Inferior parietal cortex (tissue), 1 donor: ENCODE measurements at regions not wholly inside any gene's neighbourhood (a gene's known extent, or its start where the extent isn't known, plus 50 kb on each side); places are given as distances from the start of the nearest gene placed in this dataset.
"Not testable (repeated sequence)": the region's sequence is repeated elsewhere in the genome, so short reads cannot be mapped to it uniquely, and the experiment has no call there.

ENCODE experiments used
- DNase-seq: peaks from one replicate; pipeline ENCODE4 v3.0.0-alpha.2; 2016; ENCODE audit errors: extremely low spot score

DNA sequence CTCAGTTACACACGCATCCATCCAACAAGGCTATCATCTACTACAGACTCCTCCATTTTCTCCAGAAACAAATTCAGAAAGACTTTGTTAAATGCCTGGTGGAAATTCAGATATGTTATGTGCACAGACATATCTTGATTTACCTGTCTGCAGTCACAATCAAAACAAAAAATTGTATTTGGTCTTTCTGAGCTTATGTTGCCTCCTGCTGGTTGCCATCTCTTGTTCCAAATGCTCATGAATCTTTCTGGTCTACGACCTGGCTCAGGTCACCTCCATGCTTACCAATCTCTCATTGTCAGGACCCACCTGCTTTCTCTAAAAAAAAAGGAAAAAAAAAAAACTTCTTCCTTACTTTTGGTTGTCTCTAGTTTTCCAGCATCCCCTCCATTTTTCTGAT, 169.2 kb upstream of the PLXNC1 start:
- DNase-seq: no peak

DNA sequence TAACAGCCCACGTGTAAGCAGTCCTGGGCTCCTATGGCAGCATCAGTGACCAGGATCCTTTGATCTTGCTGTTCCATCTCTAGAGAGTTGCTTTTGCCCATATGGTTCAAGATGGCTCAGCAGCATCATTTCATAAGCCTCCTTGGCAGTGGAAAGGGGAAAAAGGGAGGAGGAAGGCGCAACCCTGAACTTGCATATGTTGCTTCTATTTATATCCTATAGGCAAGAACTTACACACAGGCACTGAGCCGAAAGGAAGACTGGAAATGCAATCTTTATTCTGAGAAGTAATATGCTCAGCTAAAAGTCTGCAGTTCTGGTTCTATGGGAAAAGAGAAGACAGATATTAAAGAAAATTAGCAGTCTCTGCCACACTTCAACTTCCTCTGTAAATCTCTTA, 167.7 kb upstream of the PLXNC1 start:
- DNase-seq: no peak

DNA sequence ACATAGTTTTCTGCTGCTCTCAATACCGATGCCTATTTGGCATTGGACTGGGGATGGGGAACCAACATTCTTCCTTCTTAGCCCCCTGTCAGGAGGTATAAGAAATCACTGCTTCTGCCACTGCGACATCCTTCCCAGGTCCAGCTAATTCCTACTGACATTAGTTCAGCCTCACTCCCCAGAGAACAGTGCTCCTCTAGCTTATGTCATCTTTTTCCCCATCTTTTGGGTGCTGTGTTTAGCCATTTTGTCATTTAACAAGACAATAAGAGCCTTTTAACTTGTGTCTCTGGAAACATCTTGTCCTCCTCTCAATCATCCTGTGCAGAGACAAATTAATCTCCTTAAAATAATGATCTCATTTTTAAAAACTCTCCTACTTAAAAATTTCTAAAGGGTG, 167.0 kb upstream of the PLXNC1 start:
- no peak for DNase-seq

DNA sequence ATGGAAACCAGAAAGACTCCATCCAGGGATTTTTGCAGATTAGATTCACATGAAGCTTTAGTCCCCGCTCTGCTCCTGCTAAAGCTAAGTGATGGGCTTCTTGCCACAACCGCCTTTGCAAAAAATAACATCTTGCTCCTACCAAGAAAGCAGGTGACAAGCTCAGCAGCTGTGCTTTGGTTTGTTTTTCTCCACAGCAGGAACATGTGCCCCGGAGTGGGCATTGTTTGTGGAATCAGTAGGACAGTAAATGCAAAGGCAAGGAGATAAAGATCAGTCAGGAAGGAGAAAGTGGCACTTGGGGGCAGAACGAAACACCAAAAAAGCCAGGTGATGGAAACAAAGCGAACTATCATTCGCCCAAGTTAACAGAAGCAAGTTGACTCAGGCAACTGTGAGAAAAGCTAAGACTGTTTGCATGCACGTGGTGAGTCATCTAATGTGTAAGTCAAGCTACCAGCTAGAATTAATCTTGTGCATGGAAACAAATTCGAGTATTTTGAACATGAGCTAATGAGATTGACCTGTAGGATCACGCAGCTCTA, 165.5 kb upstream of the PLXNC1 start:
- peak; percentile 58 for DNase-seq

DNA sequence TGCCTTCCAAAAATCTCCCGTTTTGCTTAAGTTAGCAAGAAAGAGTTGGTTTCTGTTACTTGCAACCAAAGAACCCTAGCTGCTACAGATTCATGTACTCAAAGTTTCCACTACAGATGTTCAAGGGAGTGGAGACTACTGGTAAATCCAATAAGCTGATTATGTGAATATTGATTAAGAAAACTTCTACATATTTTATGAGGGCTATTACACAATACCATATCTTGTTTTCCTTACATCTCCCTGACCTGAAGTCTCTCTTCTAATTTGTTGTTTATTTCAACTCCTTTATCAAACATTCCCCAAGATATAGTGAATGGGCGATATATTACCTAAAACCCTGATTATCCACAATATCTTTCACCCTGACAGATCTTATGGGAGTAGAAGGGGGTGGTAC, 164.4 kb upstream of the PLXNC1 start:
- DNase-seq: no peak

DNA sequence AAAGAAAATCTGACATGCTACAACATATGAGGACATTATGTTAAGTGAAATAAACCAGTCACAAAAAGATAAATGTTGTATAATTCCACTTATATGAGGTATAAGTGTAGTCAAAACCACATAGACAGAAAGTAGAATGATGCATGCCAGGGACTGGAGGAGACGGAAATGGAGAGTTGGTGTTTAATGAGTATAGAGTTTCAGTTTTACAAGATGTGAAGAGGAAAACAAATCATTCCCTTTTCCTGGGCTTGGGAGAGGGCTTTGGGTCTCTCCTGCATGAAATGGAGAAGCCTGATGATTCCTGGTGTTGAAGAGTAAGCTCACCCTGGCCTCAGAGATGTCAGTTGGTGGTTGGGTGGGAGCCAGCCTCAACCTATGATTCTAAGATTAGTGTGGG, 158.4 kb upstream of the PLXNC1 start:
- DNase-seq: no peak

DNA sequence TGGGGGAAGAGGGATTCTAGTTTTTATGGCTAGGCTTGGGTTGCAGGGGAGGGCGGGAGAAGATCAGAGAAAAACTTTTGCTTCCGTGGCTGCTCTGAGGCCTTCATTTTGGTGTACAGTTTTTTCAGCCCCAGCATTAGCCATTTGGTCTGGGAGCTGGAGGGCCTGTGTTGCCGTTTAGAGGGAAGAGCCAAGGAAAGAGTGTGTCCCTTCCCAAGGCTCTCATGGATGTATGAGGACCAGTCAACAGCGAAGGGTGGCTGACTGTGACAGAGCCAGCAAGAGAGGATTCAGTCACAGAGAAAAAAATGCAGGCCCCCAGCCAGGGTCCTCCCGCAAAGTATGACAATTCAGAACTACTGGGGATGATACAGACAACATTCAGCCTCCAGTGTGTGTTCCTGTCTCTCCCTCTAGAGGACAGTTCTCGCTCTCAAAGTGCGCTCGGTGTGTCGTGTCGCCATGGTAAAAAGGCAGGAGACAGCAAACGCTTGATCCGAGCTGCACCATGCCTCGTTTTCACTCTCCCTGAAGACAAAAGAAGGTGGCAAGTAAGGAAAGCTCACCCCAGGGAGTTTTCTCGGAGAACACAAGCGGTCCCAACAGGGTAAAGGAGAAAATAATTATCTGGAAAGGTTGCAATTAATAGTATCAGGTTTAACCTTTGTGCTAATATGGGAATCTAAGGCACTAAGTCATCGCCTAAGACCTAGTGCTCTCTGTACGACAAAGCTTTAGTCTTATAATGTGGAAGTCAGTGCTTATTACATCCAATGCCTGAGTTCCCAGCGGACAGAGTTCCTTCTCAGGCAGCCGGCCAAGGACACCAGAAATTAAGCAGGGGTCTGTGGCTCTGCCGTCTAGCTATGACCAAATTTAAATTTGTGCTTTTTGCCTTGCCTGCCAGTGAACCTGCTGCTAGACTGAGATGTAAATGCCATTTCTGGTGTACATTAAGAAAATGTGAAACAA, 157.3 kb upstream of the PLXNC1 start:
- DNase-seq: peak; percentile 79

DNA sequence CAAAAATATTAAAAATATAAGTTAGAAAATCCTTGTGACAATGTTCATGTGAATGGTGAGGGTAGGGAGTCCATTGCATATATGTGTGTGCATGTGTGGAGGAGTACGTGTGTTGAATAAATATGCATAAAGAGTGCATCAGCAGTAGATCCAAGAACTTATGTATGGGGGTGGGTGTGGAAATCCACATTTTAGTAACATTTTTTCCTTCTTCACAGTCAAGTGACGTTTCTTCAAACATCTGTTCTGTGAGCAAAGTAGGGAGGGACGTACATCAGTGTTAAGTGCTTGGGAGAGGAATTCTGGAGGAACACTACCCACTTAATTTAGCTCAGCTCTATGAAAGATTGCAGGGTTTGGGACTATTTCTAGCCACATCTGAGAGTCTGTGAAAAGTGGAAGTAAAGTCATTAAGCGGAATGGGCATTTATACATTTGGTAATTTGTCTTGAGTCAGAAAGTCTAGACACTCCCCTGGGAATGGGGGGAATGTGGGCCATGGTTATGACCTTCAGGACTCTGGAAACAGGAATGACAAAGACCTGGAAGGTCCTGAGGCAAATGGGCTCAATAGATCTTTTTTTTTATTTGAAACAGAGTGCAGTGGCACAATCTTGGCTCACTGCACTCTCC, 156.4 kb upstream of the PLXNC1 start:
- DNase-seq: peak; percentile 63

DNA sequence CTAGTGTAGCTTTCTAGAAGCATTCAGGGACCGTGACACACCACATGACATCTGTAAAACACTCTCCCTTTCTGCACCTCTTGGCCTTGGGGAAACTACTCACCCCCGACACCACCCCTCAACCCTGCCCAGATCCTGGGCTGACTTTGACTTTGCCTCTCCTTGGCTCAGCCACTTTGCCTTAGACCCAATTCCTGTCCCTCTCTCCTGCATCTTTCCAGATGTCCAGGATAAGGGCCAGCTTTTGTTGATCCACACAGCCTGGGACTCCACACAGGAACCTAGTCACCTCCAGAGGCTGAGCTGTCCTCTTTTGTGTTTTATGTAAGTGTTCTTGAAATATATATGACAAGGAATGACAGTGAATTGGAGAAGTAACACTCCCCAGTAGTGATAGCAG, 153.7 kb upstream of the PLXNC1 start:
- no peak for DNase-seq

DNA sequence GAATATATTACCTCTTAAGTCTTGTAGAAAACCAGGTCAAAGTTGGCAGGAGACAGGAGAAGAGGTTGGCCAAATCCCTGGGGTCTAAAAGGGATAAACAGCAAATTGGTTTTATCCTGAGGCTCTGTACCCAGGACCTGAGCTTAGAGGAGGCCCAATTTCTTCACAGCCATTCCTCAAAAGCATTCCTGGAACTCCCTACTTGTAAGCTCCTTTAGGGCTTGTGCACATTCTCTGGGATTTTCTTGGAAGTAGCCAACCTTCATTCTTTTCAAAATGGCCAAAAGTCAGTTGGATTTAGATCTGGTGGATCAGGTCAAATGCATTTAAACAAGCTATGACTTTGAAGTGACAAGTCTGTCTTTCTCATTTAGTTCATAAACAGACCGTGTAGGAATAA, 152.1 kb upstream of the PLXNC1 start:
- DNase-seq: no peak

DNA sequence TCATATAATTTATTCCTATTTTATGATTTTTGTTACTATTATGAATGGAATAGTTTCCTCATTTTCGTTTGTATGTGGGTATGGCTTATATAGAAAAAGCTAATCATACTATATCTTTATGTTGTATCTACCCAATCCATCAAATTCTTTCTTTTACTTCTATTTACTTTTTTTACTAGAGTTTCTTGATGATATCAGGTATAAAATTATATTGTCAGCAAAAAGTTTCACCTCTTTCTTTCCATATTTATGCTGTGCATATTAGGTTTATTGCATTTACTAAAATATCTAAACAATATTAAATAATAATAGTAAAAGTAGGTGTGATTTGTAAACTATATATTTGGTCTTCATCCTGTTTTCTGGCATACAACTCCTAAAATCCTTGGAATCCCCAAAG, 146.7 kb upstream of the PLXNC1 start:
- no peak for DNase-seq

DNA sequence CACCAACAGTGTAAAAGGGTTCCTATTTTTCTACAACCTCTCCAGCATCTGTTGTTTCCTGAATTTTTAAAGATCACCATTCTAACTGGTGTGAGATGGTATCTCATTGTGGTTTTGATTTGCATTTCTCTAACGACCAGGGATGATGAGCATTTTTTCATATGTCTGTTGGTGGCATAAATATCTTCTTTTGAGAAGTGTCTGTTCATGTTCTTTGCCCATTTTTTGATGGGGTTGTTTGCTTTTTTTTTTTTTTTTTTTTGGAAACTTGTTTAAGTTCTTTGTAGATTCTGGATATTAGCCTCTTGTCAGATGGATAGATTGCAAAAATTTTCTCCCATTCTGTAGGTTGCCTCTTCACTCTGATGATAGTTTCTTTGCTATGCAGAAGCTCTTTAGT, 145.5 kb upstream of the PLXNC1 start:
- DNase-seq: not testable (repeated sequence)

DNA sequence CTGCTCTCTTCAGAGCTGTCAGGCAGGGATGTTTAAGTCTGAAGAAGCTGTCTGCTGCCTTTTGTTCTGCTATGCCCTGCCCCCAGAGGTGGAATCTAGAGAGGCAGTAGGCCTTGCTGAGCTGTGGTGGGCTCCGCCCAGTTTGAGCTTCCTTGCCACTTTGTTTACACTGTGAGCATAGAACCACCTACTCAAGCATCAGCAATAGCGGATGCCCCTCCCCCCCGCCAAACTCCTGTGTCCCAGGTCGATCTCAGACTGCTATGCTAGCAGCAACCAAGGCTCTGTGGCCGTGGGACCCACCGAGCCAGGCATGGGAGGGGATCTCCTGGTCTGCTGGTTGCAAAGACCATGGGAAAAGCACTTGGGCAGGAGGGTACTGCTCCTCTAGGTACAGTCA, 140.5 kb upstream of the PLXNC1 start:
- DNase-seq: not testable (repeated sequence)

DNA sequence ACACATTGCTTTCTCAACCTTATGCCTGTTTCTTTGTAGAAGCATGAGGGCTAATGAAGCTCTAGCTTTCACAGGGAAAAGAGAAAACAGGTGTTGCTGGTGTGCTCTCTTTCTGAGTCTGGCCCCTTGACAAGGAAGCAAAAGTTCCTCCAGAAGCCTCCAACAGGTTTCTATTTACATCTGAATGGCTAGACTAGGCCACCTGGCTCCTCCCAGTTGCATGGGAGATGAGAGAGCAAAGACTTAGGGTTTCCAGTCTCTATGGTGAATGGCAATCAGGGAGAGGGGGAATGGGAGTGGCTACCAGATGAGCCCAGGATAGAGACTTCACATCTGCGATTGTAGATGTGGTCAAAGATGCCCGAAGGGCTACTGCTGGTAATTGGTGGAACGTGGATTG, 138.1 kb upstream of the PLXNC1 start:
- no peak for DNase-seq

DNA sequence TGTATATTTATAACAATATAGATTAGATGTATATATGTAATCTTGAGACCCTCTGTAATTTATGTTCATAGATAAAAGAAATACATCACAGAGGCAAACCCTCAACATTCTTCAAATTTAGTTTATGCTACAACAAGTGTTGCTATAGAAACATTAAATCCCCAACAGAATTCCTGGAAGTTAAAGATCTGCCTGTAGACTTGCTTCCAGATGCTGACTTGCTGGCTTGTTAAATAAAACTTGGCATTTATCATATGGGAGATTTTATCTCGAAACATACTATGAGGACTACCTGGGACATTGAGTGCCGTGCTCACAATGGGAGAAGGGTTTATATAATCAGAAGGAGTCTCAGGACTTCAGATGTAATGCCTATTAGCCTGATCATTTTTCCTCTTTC, 136.3 kb upstream of the PLXNC1 start:
- no peak for DNase-seq

DNA sequence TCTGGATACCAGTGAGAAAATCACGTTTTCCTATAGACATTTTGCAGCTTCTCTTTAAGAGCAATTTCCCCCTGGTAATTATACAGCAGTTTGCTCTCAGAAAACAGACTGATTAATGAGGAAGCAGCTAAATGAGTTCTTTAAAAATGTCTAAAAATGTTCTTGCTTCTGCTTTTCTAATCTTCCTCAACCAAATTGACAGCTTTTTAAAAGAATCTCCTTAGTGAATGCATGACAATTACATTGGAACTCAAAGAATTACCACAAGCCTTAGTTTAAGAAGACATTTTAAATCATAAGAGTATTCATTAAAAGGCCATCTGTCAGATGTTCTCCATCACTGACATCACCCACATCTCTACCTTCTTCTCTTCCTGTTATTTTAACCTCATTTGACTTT, 135.8 kb upstream of the PLXNC1 start:
- DNase-seq: no peak

DNA sequence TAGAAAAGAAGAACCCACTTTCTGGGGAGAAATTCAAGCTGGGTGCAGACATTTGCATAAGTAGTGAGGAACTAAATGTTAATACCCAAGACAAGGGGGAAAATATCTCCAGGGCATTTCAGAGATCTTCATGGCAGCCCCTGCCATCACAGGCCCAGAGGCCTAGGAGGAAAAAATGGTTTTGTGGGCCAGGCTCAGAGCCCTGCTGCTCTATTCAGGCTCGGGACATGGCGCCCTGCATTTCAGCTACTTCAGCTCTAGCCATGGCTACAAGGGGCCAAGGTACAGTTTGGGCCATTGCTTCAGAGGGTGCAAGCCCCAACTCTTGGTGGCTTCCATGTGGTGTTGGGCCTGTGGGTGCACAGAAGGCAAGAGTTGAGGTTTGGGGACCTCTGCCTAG, 131.1 kb upstream of the PLXNC1 start:
- DNase-seq: not testable (repeated sequence)

DNA sequence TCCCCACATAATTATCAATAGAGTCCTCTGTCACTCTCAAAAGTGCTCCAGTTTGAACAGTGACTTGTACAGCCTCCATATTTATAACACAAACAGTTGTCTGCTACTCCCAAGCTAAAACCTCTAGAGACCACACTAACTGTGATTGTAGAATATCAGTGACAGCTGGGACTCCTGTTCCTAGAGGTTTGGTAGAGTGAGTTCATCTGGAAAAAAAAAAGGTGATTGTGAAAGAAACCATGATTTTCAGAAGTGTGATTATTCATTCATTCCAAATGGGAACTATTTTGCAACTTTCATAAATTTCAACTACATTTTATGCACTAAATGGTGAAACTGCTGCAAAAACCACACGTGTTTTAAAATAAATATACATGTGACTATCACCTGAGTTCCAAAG, 128.0 kb upstream of the PLXNC1 start:
- no peak for DNase-seq

DNA sequence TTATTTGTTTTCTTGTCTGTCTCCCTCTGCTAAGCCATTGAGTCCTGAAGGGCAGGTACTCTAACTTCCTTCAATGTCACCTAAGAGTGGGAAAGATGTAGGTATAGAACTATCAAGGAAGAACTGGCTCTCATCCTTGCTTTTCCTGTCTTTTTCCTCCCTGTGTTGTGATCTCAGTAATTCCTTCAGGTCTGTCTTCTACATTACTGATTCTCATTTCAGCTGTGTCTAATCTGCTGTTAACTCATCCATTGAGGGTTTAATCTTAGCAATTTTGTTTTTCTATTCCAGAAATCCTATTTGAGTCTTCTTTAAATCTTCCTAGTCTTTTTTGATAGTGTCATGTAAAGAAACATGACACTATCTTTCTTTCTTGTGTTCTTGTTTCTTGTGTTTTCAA, 124.5 kb upstream of the PLXNC1 start:
- DNase-seq: no peak

DNA sequence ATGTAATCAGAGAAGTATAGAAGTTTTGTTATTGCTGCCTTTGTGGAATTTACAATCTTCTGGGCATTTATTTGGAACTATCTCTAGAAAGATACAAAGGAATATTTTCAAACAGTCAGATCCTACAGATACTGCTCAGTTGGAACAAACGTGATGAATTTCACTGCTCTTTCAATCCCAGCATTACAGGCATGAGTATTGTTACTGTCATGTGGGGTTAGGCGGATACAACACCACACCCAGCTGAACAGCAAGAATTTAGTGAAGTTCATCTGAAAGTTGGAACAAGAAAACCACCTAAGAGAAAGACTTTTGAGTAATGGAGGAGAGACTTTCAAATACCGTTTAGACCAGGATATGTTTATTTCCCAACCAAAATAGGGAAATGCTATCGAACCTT, 123.3 kb upstream of the PLXNC1 start:
- DNase-seq: no peak

DNA sequence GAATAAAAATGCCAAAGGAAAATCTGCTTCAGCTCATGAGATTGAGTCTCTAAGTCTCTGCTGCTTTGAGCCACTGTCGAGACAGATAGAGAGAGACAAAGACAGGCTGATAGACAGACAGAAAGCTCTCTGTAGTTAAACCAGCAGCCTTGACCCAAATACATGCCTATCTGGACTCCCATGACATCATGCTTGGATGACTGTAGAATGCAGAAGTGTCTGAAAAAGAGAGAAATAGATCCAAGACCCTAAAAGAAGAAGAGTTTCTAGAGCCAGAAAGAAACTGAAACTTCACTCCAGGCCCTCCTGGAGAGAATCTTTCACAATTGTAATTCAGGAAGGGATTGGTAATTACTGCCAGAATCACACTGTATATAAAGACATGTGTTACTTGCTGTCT, 122.6 kb upstream of the PLXNC1 start:
- no peak for DNase-seq

DNA sequence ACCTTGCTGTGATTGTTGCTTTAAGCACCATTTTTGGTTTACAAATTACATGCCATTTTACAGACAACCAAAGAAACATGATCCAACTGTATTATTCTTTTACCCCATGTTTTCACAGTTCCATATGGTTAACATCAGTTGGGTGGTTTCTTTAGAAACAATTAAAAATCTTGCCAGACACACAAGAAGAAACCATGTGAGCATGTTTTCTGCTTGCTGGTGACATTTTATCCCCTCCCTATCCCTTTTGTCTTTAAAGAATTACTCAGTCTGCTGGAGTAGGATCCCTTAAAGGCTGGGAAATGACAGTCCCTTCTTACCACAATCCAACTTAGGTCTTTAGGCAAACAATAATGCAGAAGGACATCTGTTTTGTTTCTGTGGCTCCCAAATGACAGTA, 121.8 kb upstream of the PLXNC1 start:
- DNase-seq: no peak

DNA sequence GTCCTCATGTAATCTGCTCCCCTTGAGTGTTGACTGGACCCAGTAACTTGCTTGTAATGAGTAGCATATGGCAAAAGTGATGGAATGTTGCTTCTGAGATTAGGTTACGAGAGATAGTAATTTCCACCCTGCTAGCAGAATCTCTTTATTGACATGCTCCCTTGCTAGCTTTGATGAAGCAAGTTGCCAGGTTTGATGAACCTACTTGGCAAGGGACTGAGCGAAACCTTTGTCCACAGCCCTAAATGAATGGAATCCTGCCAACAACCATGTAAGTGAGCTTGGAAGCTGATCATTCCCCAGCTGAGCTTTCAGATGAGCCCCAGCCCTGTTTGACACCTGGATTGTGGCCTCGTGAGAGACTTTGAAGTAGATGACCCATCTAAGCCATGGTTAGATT, 120.8 kb upstream of the PLXNC1 start:
- no peak for DNase-seq
